ENCODE measurements at regions not wholly inside any gene's neighbourhood (a gene's known extent, or its start where the extent isn't known, plus 50 kb on each side); places are given as distances from the start of the nearest gene placed in this dataset.

DNA sequence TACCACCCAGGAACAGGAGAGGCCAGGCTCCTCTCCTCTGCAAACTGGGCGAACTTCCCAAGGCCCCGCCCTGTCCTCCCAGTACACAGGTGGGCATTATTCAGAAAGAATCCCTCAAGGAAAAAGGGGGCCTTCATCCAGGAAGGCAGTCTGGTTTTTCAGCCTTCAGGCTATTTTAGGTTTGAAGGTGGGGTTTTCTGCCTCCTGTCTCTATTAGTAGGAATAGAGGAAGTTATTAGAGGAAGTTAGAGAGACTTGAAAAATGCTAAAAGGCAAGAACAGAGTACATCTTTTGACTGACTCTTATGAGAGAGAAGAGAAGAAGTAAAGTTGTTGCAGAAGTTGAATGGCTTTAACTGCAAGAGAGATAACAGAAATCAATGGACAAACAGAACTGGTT is 250.9 kb upstream of the SORCS1 start:
- Histone ChIP-seq H3K36me3 (no peaks in the 10 kb centered on the region), H3K27me3 (replicated peaks) (no peaks in the 10 kb centered on the region)
- DNase-seq (ENCODE audit: low read depth in 1 of 2, low spot score in 2 of 2) = no peak

GRCh38 chr10:107413971-107414370 is 249.5 kb upstream of the SORCS1 start:
- H3K27me3 ChIP-seq (replicated peaks) = no peaks in the 10 kb centered on the region
- no peak overlapping the region for H3K27ac ChIP-seq
- H3K9me3 ChIP-seq (replicated peaks) = no peaks in the 10 kb centered on the region
- no peak overlapping the region for H3K4me3 ChIP-seq
- no peaks in the 10 kb centered on the region for H3K4me1 ChIP-seq (replicated peaks)
- no peak for DNase-seq (ENCODE audit: low read depth in 1 of 2, low spot score in 2 of 2)
- no peaks in the 10 kb centered on the region for H3K36me3 ChIP-seq

More for the DNA sequence above, 250.9 kb upstream of the SORCS1 start:
- Histone ChIP-seq H3K4me1 (replicated peaks) (no peaks in the 10 kb centered on the region), H3K27ac (no peak overlapping the region), H3K9me3 (replicated peaks) (no peaks in the 10 kb centered on the region), H3K4me3 (no peak overlapping the region)

- peak in 1 of 2 experiments; percentile 9 for DNase-seq (ENCODE audit: low read depth in 1 of 2, low spot score in 2 of 2)
- Histone ChIP-seq H3K9me3 (replicated peaks) (no peaks in the 10 kb centered on the region), H3K4me3 (no peak overlapping the region), H3K36me3 (no peaks in the 10 kb centered on the region), H3K27ac (no peak overlapping the region), H3K4me1 (replicated peaks) (no peaks in the 10 kb centered on the region), H3K27me3 (replicated peaks) (peaks cover 4% of the 10 kb centered on the region; the same call in 1 of the 2 replicates)
Measured at GRCh38 chr10:107409522-107409921, 245.0 kb upstream of the SORCS1 start.

DNA sequence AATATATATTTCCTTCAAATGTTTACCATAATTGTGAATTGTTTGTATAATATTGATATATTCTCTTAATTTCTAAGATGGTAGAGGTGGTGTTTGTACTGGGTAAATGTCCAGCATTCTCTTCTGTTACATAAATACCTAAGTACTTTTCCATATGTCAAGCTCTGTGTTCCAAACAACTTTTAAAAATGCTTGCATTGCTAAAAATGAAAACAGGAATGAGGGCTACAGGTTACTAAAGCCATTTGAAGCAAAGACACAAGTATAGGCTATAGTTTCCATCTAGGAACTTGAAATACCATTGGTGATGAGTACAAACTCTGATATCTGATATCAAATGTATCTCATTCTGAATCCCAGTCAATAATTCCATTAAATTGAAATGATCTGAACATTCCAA is 233.6 kb upstream of the SORCS1 start:
- Histone ChIP-seq H3K27ac (no peak overlapping the region), H3K4me3 (no peak overlapping the region), H3K27me3 (replicated peaks) (no peaks in the 10 kb centered on the region), H3K36me3 (no peaks in the 10 kb centered on the region), H3K4me1 (replicated peaks) (no peaks in the 10 kb centered on the region), H3K9me3 (replicated peaks) (0 out of 2 replicates have a peak, but pooled peaks cover 2% of the 10 kb centered on the region)
- DNase-seq (ENCODE audit: low read depth in 1 of 2, low spot score in 2 of 2) = no peak

- Histone ChIP-seq H3K27me3 (replicated peaks) (no peaks in the 10 kb centered on the region; the same call in 1 of the 2 replicates), H3K4me1 (replicated peaks) (no peaks in the 10 kb centered on the region), H3K4me3 (no peak overlapping the region), H3K9me3 (replicated peaks) (no peaks in the 10 kb centered on the region), H3K27ac (no peak overlapping the region), H3K36me3 (no peaks in the 10 kb centered on the region)
- DNase-seq (ENCODE audit: low read depth in 1 of 2, low spot score in 2 of 2) = no peak
Measured at GRCh38 chr10:107391901-107392300, 227.4 kb upstream of the SORCS1 start.

DNA sequence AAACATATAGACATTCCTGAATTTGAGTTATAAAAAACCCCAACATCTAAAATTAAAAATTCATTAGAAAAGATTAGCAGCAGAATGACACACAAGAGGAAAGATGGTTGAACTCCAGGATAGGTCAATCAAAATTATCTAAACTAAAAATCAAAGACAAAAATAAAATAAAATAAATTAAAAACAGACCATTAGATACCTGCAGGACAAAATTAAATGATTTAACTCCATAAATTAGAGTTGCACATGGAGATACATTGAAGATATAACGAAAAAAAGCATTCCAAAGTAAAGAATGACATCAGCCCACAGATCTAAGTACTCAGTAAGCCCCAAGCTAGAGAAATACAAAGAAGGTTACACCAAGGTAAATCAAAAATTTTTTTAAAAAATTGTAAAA is 226.1 kb upstream of the SORCS1 start:
- Histone ChIP-seq H3K9me3 (replicated peaks) (no peaks in the 10 kb centered on the region; the same call in 1 of the 2 replicates), H3K27me3 (replicated peaks) (no peaks in the 10 kb centered on the region; the same call in 1 of the 2 replicates), H3K4me1 (replicated peaks) (no peaks in the 10 kb centered on the region), H3K4me3 (no peak overlapping the region), H3K36me3 (no peaks in the 10 kb centered on the region), H3K27ac (no peak overlapping the region)
- no peak for DNase-seq (ENCODE audit: low read depth in 1 of 2, low spot score in 2 of 2)

- no peaks in the 10 kb centered on the region for H3K27me3 ChIP-seq (replicated peaks)
- DNase-seq (ENCODE audit: low read depth in 1 of 2, low spot score in 2 of 2) = no peak
- H3K36me3 ChIP-seq = no peaks in the 10 kb centered on the region
- H3K4me3 ChIP-seq = no peak overlapping the region
- no peaks in the 10 kb centered on the region for H3K4me1 ChIP-seq (replicated peaks)
- H3K9me3 ChIP-seq (replicated peaks) = no peaks in the 10 kb centered on the region; the same call in 1 of the 2 replicates
- H3K27ac ChIP-seq = no peak overlapping the region
Measured at GRCh38 chr10:107383357-107383756, 218.9 kb upstream of the SORCS1 start.

GRCh38 chr10:107379601-107380000 is 215.1 kb upstream of the SORCS1 start:
- Histone ChIP-seq H3K27me3 (replicated peaks) (no peaks in the 10 kb centered on the region), H3K36me3 (no peaks in the 10 kb centered on the region), H3K4me3 (no peak overlapping the region), H3K4me1 (replicated peaks) (no peaks in the 10 kb centered on the region), H3K9me3 (replicated peaks) (no peaks in the 10 kb centered on the region), H3K27ac (no peak overlapping the region)
- no peak for DNase-seq (ENCODE audit: low read depth in 1 of 2, low spot score in 2 of 2)

DNA sequence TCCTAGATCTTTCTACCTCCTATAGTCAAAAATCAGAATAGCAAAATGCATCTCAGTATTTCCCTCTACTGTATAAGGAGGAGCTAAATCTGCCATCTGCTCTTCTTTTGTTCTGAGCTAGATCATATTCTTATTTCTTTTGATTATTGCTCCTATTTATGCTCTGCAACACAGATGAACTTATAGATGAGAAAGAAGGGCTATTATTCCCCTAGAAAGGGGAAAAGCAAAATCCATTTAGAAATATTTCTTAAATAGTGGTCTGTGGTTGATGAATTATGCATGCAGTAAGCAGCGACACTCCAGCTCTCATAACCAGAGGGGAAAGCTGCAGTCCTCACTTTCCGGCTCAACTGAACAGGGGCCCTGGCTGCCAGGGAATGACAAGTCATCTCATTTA is 207.3 kb upstream of the SORCS1 start:
- Histone ChIP-seq H3K36me3 (no peaks in the 10 kb centered on the region), H3K4me3 (no peak overlapping the region), H3K27ac (no peak overlapping the region), H3K9me3 (replicated peaks) (no peaks in the 10 kb centered on the region), H3K27me3 (replicated peaks) (no peaks in the 10 kb centered on the region), H3K4me1 (replicated peaks) (no peaks in the 10 kb centered on the region)
- DNase-seq (ENCODE audit: low read depth in 1 of 2, low spot score in 2 of 2) = no peak

GRCh38 chr10:107364872-107365271 is 200.4 kb upstream of the SORCS1 start:
- H3K27ac ChIP-seq = no peak overlapping the region
- H3K4me1 ChIP-seq (replicated peaks) = no peaks in the 10 kb centered on the region
- no peaks in the 10 kb centered on the region for H3K36me3 ChIP-seq
- H3K9me3 ChIP-seq (replicated peaks) = no peaks in the 10 kb centered on the region
- H3K4me3 ChIP-seq = no peak overlapping the region
- DNase-seq (ENCODE audit: low read depth in 1 of 2, low spot score in 2 of 2) = no peak
- H3K27me3 ChIP-seq (replicated peaks) = no peaks in the 10 kb centered on the region

DNA sequence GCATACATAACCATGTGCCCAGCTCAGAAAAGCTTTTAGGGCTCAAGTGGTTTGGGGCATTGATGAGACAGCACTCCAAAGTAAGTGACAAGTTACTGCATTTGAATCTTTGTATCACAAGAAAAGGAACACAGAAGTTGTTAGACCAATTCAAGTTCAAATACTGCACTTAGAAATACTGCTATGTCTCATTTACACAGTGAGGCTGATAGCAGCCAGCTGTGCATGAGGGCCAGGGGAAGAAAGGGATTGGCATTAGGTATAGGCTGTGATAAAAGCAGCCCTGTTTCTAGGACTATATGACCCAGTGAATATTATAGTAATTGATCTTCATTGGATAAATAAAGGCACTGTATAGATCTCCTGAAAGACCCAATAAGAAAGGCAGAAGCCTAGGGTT is 197.8 kb upstream of the SORCS1 start:
- no peaks in the 10 kb centered on the region for H3K4me1 ChIP-seq (replicated peaks)
- no peak for DNase-seq (ENCODE audit: low read depth in 1 of 2, low spot score in 2 of 2)
- H3K27ac ChIP-seq = no peak overlapping the region
- no peaks in the 10 kb centered on the region for H3K27me3 ChIP-seq (replicated peaks)
- no peak overlapping the region for H3K4me3 ChIP-seq
- H3K9me3 ChIP-seq (replicated peaks) = no peaks in the 10 kb centered on the region; the same call in 1 of the 2 replicates
- no peaks in the 10 kb centered on the region for H3K36me3 ChIP-seq

DNA sequence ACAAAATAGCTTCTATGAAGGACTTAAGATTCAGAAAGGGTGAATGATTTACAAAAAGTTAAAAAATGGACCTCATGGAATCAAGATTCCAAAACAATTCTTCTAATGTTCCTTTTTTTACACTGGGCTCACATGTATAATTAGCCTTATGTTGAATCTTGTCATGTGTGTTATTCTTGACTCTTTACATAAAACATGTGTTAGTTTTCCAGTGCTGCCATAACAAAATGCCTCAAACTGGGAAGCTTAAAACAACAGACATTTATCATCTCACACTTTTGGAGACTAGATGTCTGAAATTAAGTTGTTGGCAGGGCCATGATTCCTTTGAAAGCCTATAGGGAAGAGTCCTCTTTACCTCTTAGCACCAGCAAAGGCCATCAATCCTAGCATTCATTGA is 192.5 kb upstream of the SORCS1 start:
- Histone ChIP-seq H3K4me3 (no peak overlapping the region), H3K36me3 (no peaks in the 10 kb centered on the region)

GRCh38 chr10:107356396-107356795 is 191.9 kb upstream of the SORCS1 start:
- Histone ChIP-seq H3K27ac (no peak overlapping the region), H3K9me3 (replicated peaks) (no peaks in the 10 kb centered on the region; the same call in 1 of the 2 replicates), H3K4me1 (replicated peaks) (no peaks in the 10 kb centered on the region), H3K36me3 (no peaks in the 10 kb centered on the region), H3K27me3 (replicated peaks) (no peaks in the 10 kb centered on the region), H3K4me3 (no peak overlapping the region)
- no peak for DNase-seq (ENCODE audit: low read depth in 1 of 2, low spot score in 2 of 2)

More for the DNA sequence above, 192.5 kb upstream of the SORCS1 start:
- Histone ChIP-seq H3K27ac (no peak overlapping the region), H3K4me1 (replicated peaks) (no peaks in the 10 kb centered on the region), H3K9me3 (replicated peaks) (no peaks in the 10 kb centered on the region; the same call in 1 of the 2 replicates), H3K27me3 (replicated peaks) (no peaks in the 10 kb centered on the region)
- no peak for DNase-seq (ENCODE audit: low read depth in 1 of 2, low spot score in 2 of 2)

DNA sequence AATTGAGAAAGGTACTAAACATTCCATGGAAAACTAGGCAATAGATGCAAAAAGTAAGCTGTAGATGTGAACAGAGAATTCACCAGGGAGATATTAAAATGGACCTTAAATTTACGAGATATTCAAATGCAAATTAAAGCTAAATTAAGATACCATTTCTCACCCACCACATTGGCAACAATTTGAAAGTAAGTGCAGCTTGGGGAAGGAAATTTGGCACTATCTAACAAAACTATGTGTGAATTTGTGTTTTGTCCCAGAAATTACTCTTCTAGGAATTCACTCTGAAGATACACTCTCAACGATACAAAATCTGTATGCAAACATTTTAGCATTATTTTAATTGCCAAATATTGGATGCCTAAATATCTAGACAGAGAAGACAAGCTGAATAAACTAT is 178.2 kb upstream of the SORCS1 start:
- Histone ChIP-seq H3K36me3 (no peaks in the 10 kb centered on the region), H3K4me1 (replicated peaks) (no peaks in the 10 kb centered on the region)

DNA sequence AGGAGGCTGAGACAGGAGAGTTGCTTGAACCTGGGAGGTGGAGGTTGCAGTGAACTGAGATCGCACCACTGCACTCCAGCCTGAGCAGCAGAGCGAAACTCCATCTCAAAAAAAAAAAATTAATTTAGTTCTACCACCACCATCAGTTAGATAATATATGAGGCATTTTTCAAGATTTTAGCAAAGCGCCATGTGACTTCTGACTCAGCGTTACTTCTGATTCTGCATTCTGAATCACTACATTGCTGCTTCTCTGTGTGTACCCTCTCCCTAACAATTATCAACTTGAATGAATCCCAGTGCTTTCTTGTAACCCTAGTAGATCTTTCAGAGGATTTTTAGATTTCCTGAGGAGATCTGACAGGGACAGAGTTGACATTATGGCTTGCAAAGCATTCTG is 176.8 kb upstream of the SORCS1 start:
- H3K9me3 ChIP-seq (replicated peaks) = no peaks in the 10 kb centered on the region
- DNase-seq (ENCODE audit: low read depth in 1 of 2, low spot score in 2 of 2) = no peak

More for the DNA sequence above, 178.2 kb upstream of the SORCS1 start:
- Histone ChIP-seq H3K9me3 (replicated peaks) (no peaks in the 10 kb centered on the region), H3K27me3 (replicated peaks) (no peaks in the 10 kb centered on the region), H3K4me3 (no peak overlapping the region), H3K27ac (no peak overlapping the region)
- no peak for DNase-seq (ENCODE audit: low read depth in 1 of 2, low spot score in 2 of 2)

More for the DNA sequence above, 176.8 kb upstream of the SORCS1 start:
- no peaks in the 10 kb centered on the region for H3K27me3 ChIP-seq (replicated peaks)
- H3K36me3 ChIP-seq = no peaks in the 10 kb centered on the region
- no peak overlapping the region for H3K27ac ChIP-seq
- no peak overlapping the region for H3K4me3 ChIP-seq
- H3K4me1 ChIP-seq (replicated peaks) = no peaks in the 10 kb centered on the region

All from SJSA1 (cell line).